ENCODE measurements at regions not wholly inside any gene's neighbourhood (a gene's known extent, or its start where the extent isn't known, plus 50 kb on each side); places are given as distances from the start of the nearest gene placed in this dataset.

GRCh38 chr2:41785251-41786022, 262.4 kb upstream of the PKDCC start:
- TF ChIP-seq POLR2A (IDR thresholded peaks at IDR 0.05) = no peak
- TF ChIP-seq, protein P1, sequence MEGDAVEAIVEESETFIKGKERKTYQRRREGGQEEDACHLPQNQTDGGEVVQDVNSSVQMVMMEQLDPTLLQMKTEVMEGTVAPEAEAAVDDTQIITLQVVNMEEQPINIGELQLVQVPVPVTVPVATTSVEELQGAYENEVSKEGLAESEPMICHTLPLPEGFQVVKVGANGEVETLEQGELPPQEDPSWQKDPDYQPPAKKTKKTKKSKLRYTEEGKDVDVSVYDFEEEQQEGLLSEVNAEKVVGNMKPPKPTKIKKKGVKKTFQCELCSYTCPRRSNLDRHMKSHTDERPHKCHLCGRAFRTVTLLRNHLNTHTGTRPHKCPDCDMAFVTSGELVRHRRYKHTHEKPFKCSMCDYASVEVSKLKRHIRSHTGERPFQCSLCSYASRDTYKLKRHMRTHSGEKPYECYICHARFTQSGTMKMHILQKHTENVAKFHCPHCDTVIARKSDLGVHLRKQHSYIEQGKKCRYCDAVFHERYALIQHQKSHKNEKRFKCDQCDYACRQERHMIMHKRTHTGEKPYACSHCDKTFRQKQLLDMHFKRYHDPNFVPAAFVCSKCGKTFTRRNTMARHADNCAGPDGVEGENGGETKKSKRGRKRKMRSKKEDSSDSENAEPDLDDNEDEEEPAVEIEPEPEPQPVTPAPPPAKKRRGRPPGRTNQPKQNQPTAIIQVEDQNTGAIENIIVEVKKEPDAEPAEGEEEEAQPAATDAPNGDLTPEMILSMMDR (IDR thresholded peaks at IDR 0.05) = no peak

All from thyroid gland (tissue), 4 donors.